ENCODE measurements at regions not wholly inside any gene's neighbourhood (a gene's known extent, or its start where the extent isn't known, plus 50 kb on each side); places are given as distances from the start of the nearest gene placed in this dataset.

GRCh38 chr11:96906476-96906875 is 516.7 kb downstream of the JRKL start:
- Mint-ChIP-seq H3K4me1 (ENCODE audit: low read depth, unreplicated experiment) (no peaks in the 10 kb centered on the region), H3K27me3 (ENCODE audit: insufficient read depth, unreplicated experiment) (peaks cover 14% of the 10 kb centered on the region), H3K9me3 (ENCODE audit: unreplicated experiment) (no peaks in the 10 kb centered on the region), H3K27ac (ENCODE audit: unreplicated experiment) (no peak overlapping the region), H3K36me3 (ENCODE audit: insufficient read depth, unreplicated experiment) (no peaks in the 10 kb centered on the region), H3K4me3 (ENCODE audit: unreplicated experiment) (no peak overlapping the region)
- H3K9me3 ChIP-seq, result no peaks in the 10 kb centered on the region
- no peak for TF ChIP-seq CTCF (IDR thresholded peaks at IDR 0.05; ENCODE audit: insufficient read depth in 1 of 2, low read depth in 1 of 2, low read length in 1 of 2, severe bottlenecking in 1 of 2, unreplicated experiment in 1 of 2)
- intact Hi-C loops (cut with micrococcal nuclease; ENCODE audit: unreplicated experiment), result loop anchor here (10.0 kb wide), 1 partner anchor 202 kb away; no protein-coding TSS in a partner anchor
- no peaks in the 10 kb centered on the region for H3K4me1 ChIP-seq
- no peaks in the 10 kb centered on the region for H3K27me3 ChIP-seq (replicated peaks; ENCODE audit: control insufficient read depth, insufficient read depth, low read length)
- no peak overlapping the region for H3K4me3 ChIP-seq (ENCODE audit: low read depth, low read length)
- ChIA-PET CTCF (interaction anchor here (1.7 kb wide), 1 partner anchor 443 kb away, joined by 30 read pairs; no protein-coding TSS in a partner anchor), POLR2A (no interaction called here)
- DNase-seq, result no peak
- BruUV-seq (replicated peaks), result no TSS peak
- H3K36me3 ChIP-seq (ENCODE audit: control insufficient read depth, insufficient read depth, low read length), result no peaks in the 10 kb centered on the region

- Mint-ChIP-seq H3K4me1 (ENCODE audit: low read depth, unreplicated experiment) (no peaks in the 10 kb centered on the region), H3K36me3 (ENCODE audit: insufficient read depth, unreplicated experiment) (no peaks in the 10 kb centered on the region), H3K4me3 (ENCODE audit: unreplicated experiment) (no peak overlapping the region), H3K9me3 (ENCODE audit: unreplicated experiment) (no peaks in the 10 kb centered on the region), H3K27me3 (ENCODE audit: insufficient read depth, unreplicated experiment) (no peaks in the 10 kb centered on the region), H3K27ac (ENCODE audit: unreplicated experiment) (no peak overlapping the region)
- BruUV-seq (replicated peaks), result no TSS peak
- Histone ChIP-seq H3K4me1 (no peaks in the 10 kb centered on the region), H3K27me3 (replicated peaks; ENCODE audit: control insufficient read depth, insufficient read depth, low read length) (no peaks in the 10 kb centered on the region), H3K36me3 (ENCODE audit: control insufficient read depth, insufficient read depth, low read length) (no peaks in the 10 kb centered on the region), H3K4me3 (ENCODE audit: low read depth, low read length) (no peak overlapping the region), H3K9me3 (no peaks in the 10 kb centered on the region)
- intact Hi-C loops (cut with micrococcal nuclease; ENCODE audit: unreplicated experiment), result no loop called here
- ChIA-PET POLR2A (no interaction called here), CTCF (no interaction called here)
- no peak for TF ChIP-seq CTCF (IDR thresholded peaks at IDR 0.05; ENCODE audit: insufficient read depth in 1 of 2, low read depth in 1 of 2, low read length in 1 of 2, severe bottlenecking in 1 of 2, unreplicated experiment in 1 of 2)
- DNase-seq, result no peak
These were observed 536.0 kb downstream of the JRKL start for GRCh38 chr11:96925862-96926261.

- Mint-ChIP-seq H3K9me3 (ENCODE audit: unreplicated experiment) (no peaks in the 10 kb centered on the region), H3K27me3 (ENCODE audit: insufficient read depth, unreplicated experiment) (peaks cover 6% of the 10 kb centered on the region), H3K4me3 (ENCODE audit: unreplicated experiment) (no peak overlapping the region), H3K27ac (ENCODE audit: unreplicated experiment) (no peak overlapping the region), H3K36me3 (ENCODE audit: insufficient read depth, unreplicated experiment) (no peaks in the 10 kb centered on the region), H3K4me1 (ENCODE audit: low read depth, unreplicated experiment) (no peaks in the 10 kb centered on the region)
- POLR2A ChIA-PET, result no interaction called here
- intact Hi-C loops (cut with micrococcal nuclease; ENCODE audit: unreplicated experiment), result loop anchor here (5.0 kb wide), 1 partner anchor 478 kb away; no protein-coding TSS in a partner anchor
- Histone ChIP-seq H3K9me3 (no peaks in the 10 kb centered on the region), H3K4me3 (ENCODE audit: low read depth, low read length) (no peak overlapping the region), H3K36me3 (ENCODE audit: control insufficient read depth, insufficient read depth, low read length) (no peaks in the 10 kb centered on the region), H3K27me3 (replicated peaks; ENCODE audit: control insufficient read depth, insufficient read depth, low read length) (no peaks in the 10 kb centered on the region), H3K4me1 (no peaks in the 10 kb centered on the region)
- CTCF ChIA-PET, result no interaction called here
- no peak for TF ChIP-seq CTCF (IDR thresholded peaks at IDR 0.05; ENCODE audit: insufficient read depth in 1 of 2, low read depth in 1 of 2, low read length in 1 of 2, severe bottlenecking in 1 of 2, unreplicated experiment in 1 of 2)
- no peak for DNase-seq
- no TSS peak for BruUV-seq (replicated peaks)
These were observed 550.4 kb downstream of the JRKL start for GRCh38 chr11:96940227-96940626.
